Thymus (tissue), 11 donors: ENCODE measurements at regions not wholly inside any gene's neighbourhood (a gene's known extent, or its start where the extent isn't known, plus 50 kb on each side); places are given as distances from the start of the nearest gene placed in this dataset.
"Not testable (repeated sequence)": the region's sequence is repeated elsewhere in the genome, so short reads cannot be mapped to it uniquely, and the experiment has no call there.

Experiments used
- DNase-seq, 9 donors: peaks; one replicate each; pipeline ENCODE4 v3.0.0-alpha.2; 2013; ENCODE audit warnings: low spot score in 9 of 9, low read depth in 6 of 9, missing footprints in 1 of 9
- H3K27ac ChIP-seq, 2 donors: one replicate each; pipeline ENCODE4 v1.5.1; 2013; ENCODE audit warnings: control low read depth in 1 of 2, low read depth in 1 of 2, low read length in 1 of 2, mild to moderate bottlenecking in 1 of 2, moderate library complexity in 1 of 2
- H3K27me3 ChIP-seq, 2 donors: one replicate each; pipeline ENCODE4 v1.5.1; 2013; ENCODE audit warnings: low read length in 1 of 2; ENCODE audit not compliant: control insufficient read depth in 2 of 2, insufficient read depth in 1 of 2
- H3K36me3 ChIP-seq, 2 donors: one replicate each; pipeline ENCODE4 v1.5.1; 2013; ENCODE audit warnings: low read length in 1 of 2, mild to moderate bottlenecking in 1 of 2, moderate library complexity in 1 of 2; ENCODE audit not compliant: control insufficient read depth in 2 of 2, insufficient read depth in 2 of 2
- H3K4me1 ChIP-seq, 2 donors: one replicate each; pipeline ENCODE4 v1.5.1; 2013; ENCODE audit warnings: low read length in 2 of 2; ENCODE audit not compliant: control insufficient read depth in 2 of 2, insufficient read depth in 2 of 2
- H3K4me3 ChIP-seq, 2 donors: one replicate each; pipeline ENCODE4 v1.5.1; 2013; ENCODE audit warnings: low read length in 2 of 2, control low read depth in 1 of 2, mild to moderate bottlenecking in 1 of 2
- H3K9me3 ChIP-seq, 2 donors: one replicate each; pipeline ENCODE4 v1.5.1; 2013; ENCODE audit warnings: low read length in 1 of 2, mild to moderate bottlenecking in 1 of 2; ENCODE audit not compliant: control insufficient read depth in 2 of 2, insufficient read depth in 1 of 2
- WGBS: extraction: QIAGEN DNeasy Blood & Tissue Kit; methylation state at CpG from one replicate; pipeline ENCODE4 v1.1.7; 2013; 5-methylcytosine and 5-hydroxymethylcytosine counted together
- donor health status: healthy.

- DNase-seq: no peak
- 95% methylated on average over 2 of the region's 2 CpGs for WGBS
- Histone ChIP-seq H3K9me3 (no peaks in the 10 kb centered on the region), H3K27me3 (no peaks in the 10 kb centered on the region), H3K4me3 (no peak overlapping the region), H3K36me3 (no peaks in the 10 kb centered on the region), H3K4me1 (no peaks in the 10 kb centered on the region), H3K27ac (no peak overlapping the region)
Measured at GRCh38 chr2:12910431-12910830, 193.7 kb downstream of the TRIB2 start.

GRCh38 chr2:12915787-12916186 is 199.1 kb downstream of the TRIB2 start:
- WGBS: 95% methylated on average over 1 of the region's 1 CpG
- Histone ChIP-seq H3K27ac (no peak overlapping the region), H3K36me3 (no peaks in the 10 kb centered on the region), H3K27me3 (no peaks in the 10 kb centered on the region), H3K4me1 (no peaks in the 10 kb centered on the region), H3K4me3 (no peak overlapping the region), H3K9me3 (no peaks in the 10 kb centered on the region)
- no peak for DNase-seq

DNA sequence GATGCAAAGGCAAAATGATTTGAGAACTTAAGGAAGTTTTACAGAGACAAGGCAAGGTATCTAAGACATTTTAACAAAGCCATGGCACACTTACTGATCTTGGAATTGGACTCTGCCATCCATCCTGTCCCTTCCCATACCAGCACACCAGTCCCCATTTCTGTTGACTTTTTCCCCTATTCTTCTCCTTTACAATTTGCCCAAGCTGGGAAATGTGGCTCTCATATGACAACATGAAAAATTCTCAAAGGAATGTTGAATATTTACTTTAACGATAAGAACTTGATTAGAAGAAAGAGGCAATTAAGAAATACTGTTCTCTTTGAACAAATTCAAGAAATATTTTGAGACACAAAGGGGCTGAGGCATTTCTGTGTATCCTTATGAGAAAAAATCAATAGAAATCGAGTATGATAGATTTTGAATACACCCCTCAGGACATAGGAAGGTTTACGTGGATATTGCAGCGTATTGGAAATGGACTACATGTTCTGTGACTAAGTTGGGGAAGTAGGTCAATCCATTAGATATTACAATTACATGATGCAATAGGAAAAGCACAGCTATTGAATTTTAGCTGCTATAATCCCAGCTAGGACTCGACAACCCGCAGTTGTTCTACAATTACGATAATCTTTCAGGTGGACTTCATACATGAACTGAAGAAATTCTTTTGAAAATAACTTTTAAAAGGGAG is 201.6 kb downstream of the TRIB2 start:
- no peaks in the 10 kb centered on the region for H3K4me1 ChIP-seq
- no peak for DNase-seq
- no peaks in the 10 kb centered on the region for H3K36me3 ChIP-seq
- 98% methylated on average over 7 of the region's 7 CpGs for WGBS
- H3K27ac ChIP-seq: no peak overlapping the region
- no peak overlapping the region for H3K4me3 ChIP-seq
- no peaks in the 10 kb centered on the region for H3K9me3 ChIP-seq
- H3K27me3 ChIP-seq: no peaks in the 10 kb centered on the region

DNA sequence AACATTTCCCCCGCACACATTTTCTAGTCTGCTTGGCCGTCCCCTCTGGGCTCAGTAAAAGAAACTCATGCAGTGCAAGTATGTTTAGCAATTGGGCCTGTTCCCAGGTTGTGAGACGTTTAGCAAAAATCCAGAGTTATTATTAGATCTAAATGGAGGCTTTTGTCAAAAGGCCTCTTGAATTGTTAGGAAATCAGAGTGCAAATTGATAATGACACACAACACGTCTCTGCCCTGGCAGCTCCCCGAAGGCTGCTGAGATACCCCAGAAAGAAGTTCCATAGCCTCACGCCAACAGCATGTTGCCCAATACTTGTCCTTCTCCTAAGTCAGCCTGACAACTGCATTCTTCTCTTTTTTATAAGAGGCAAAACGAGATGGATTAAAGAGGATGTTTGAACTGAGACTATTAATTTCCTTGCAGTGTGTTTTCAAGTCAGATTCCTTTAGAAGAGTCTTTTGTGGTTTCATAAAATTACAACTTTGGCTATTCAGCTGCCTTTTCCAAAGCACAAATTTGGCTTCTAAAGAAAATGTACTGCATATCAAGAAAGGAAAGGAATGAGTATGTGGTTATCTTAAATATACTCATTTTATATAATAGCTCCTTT is 202.2 kb downstream of the TRIB2 start:
- Histone ChIP-seq H3K4me1 (no peaks in the 10 kb centered on the region), H3K27me3 (no peaks in the 10 kb centered on the region), H3K36me3 (no peaks in the 10 kb centered on the region), H3K4me3 (no peak overlapping the region), H3K27ac (no peak overlapping the region), H3K9me3 (no peaks in the 10 kb centered on the region)
- DNase-seq: no peak
- WGBS: 88% methylated on average over 7 of the region's 7 CpGs

- Histone ChIP-seq H3K4me3 (no peak overlapping the region), H3K27ac (no peak overlapping the region), H3K36me3 (no peaks in the 10 kb centered on the region), H3K27me3 (no peaks in the 10 kb centered on the region), H3K4me1 (no peaks in the 10 kb centered on the region), H3K9me3 (peaks cover 0 to 4% of the 10 kb centered on the region in 2 donors)
- DNase-seq: no peak
- 90% methylated on average over 5 of the region's 5 CpGs for WGBS
Measured at GRCh38 chr2:12921321-12921720, 204.6 kb downstream of the TRIB2 start.

- H3K27ac ChIP-seq: no peak overlapping the region
- H3K4me1 ChIP-seq: peaks cover 0 to 4% of the 10 kb centered on the region in 2 donors
- 95% methylated on average over 4 of the region's 4 CpGs for WGBS
- no peak overlapping the region for H3K4me3 ChIP-seq
- peaks cover 0 to 4% of the 10 kb centered on the region in 2 donors for H3K9me3 ChIP-seq
- no peaks in the 10 kb centered on the region for H3K36me3 ChIP-seq
- no peaks in the 10 kb centered on the region for H3K27me3 ChIP-seq
- no peak for DNase-seq
Measured at GRCh38 chr2:12923907-12924610, 207.3 kb downstream of the TRIB2 start.

DNA sequence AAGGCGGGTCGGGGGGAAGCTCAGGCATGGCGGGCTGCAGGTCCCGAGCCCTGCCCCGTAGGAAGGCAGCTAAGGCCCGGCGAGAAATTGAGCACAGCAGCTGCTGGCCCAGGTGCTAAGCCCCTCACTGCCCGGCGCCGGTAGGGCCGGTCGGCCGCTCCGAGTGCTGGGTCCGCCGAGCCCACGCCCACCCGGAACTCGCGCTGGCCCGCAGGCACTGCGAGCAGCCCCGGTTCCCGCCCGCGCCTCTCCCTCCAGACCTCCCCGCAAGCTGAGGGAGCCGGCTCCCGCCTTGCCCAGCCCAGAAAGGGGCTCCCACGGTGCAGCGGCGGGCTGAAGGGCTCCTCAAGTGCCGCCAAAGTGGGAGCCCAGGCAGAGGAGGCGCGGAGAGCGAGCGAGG is 209.9 kb downstream of the TRIB2 start:
- H3K27ac ChIP-seq, H3K9me3 ChIP-seq, H3K4me3 ChIP-seq, DNase-seq, H3K27me3 ChIP-seq, H3K4me1 ChIP-seq, H3K36me3 ChIP-seq: not testable (repeated sequence)
- WGBS: 98% methylated on average over 37 of the region's 37 CpGs

- 91% methylated on average over 5 of the region's 5 CpGs for WGBS
Measured at GRCh38 chr2:12928197-12928774, 211.6 kb downstream of the TRIB2 start.

More at GRCh38 chr2:12928197-12928774, 211.6 kb downstream of the TRIB2 start:
- H3K4me3 ChIP-seq: no peak overlapping the region
- H3K27me3 ChIP-seq: peaks cover 0 to 3% of the 10 kb centered on the region in 2 donors
- H3K36me3 ChIP-seq: no peaks in the 10 kb centered on the region
- no peak overlapping the region for H3K27ac ChIP-seq
- no peak for DNase-seq
- H3K9me3 ChIP-seq: peaks cover 0 to 4% of the 10 kb centered on the region in 2 donors
- H3K4me1 ChIP-seq: peaks cover 0 to 4% of the 10 kb centered on the region in 2 donors
